Retinal pigment epithelial cell (primary cell): ENCODE measurements at regions not wholly inside any gene's neighbourhood (a gene's known extent, or its start where the extent isn't known, plus 50 kb on each side); places are given as distances from the start of the nearest gene placed in this dataset.

ENCODE experiments used
- DNase-seq: peaks from one replicate; pipeline ENCODE4 v3.0.0-alpha.2; 2010; ENCODE audit warnings: low read depth
- H3K4me3 ChIP-seq: 2 replicates; pipeline ENCODE4 v1.5.1; 2011; ENCODE audit warnings: mild to moderate bottlenecking, low read length, control low read depth, moderate library complexity
- CTCF ChIP-seq: conservative IDR thresholded peaks from 2 replicates; pipeline ENCODE4 v1.5.1; 2011; ENCODE audit warnings: low read depth, low read length, control low read depth, inconsistent platforms

GRCh38 chr15:47586653-47587224 lies 130.6 kb upstream of the SEMA6D start:
- no peak for DNase-seq
- no peak for TF ChIP-seq CTCF
- no peak overlapping the region for H3K4me3 ChIP-seq

- H3K4me3 ChIP-seq: no peak overlapping the region
- no peak for TF ChIP-seq CTCF
- no peak for DNase-seq
Observed at GRCh38 chr15:47587940-47588802, 129.1 kb upstream of the SEMA6D start.

- peak; percentile 40 for TF ChIP-seq CTCF
- DNase-seq: no peak
- no peak overlapping the region for H3K4me3 ChIP-seq
Observed at GRCh38 chr15:47588958-47589357, 128.3 kb upstream of the SEMA6D start.

- no peak overlapping the region for H3K4me3 ChIP-seq
- no peak for DNase-seq
- TF ChIP-seq CTCF: no peak
Observed at GRCh38 chr15:47598996-47599395, 118.3 kb upstream of the SEMA6D start.

GRCh38 chr15:47599806-47600205 lies 117.5 kb upstream of the SEMA6D start:
- TF ChIP-seq CTCF: no peak
- no peak for DNase-seq

GRCh38 chr15:47602121-47602520 lies 115.2 kb upstream of the SEMA6D start:
- no peak overlapping the region for H3K4me3 ChIP-seq
- DNase-seq: no peak
- TF ChIP-seq CTCF: no peak

More at GRCh38 chr15:47599806-47600205, 117.5 kb upstream of the SEMA6D start:
- no peak overlapping the region for H3K4me3 ChIP-seq

- DNase-seq: no peak
- TF ChIP-seq CTCF: no peak
Observed at GRCh38 chr15:47603026-47603425, 114.3 kb upstream of the SEMA6D start.

More at GRCh38 chr15:47603026-47603425, 114.3 kb upstream of the SEMA6D start:
- H3K4me3 ChIP-seq: no peak overlapping the region
